Kidney tubule cell (primary cell): ENCODE measurements at regions not wholly inside any gene's neighbourhood (a gene's known extent, or its start where the extent isn't known, plus 50 kb on each side); places are given as distances from the start of the nearest gene placed in this dataset.
"Not testable (repeated sequence)": the region's sequence is repeated elsewhere in the genome, so short reads cannot be mapped to it uniquely, and the experiment has no call there.

Experiments used
- DNase-seq: peaks from one replicate; pipeline ENCODE4 v3.0.0-alpha.2; 2018; ENCODE audit warnings: low spot score

DNA sequence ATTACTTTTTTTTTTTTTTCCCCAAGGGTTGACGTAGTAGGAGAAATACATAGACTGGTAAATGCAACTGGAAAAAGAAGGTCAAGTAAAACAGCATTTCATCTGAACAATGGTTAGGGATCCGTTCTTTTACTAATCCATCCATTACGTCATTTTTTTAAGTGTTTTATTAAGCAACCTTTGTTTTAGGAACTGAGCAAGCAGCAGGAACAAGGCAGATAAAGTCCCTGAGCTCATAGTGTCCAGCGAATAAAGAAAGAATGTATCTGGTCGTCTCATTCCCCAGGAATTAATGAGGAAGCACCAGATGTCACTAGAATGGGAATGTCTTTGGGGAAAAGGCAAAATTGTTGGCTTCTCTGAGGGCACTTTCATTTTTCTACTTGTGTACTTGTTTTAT lies 842.4 kb downstream of the TDRD15 start:
- no peak for DNase-seq

DNA sequence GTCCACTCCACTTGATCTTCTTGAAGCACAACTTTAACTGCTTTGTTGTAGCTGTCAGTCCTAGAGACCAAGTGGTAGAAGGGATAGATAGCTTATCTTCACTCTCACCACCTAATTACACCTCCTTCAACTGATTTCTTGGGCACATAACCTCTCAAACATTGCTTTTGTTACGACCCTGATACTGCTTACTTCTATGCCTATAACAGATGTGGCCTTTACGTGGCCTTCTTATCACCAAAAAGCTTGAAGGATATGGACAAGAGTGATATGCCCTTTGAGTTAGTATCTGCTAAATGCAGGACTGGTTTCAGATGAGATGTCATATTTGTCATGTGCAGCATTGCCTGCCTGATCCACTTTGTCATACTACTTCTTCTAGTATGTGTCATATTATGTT lies 847.2 kb downstream of the TDRD15 start:
- no peak for DNase-seq

GRCh38 chr2:21972586-21972985 lies 848.8 kb downstream of the TDRD15 start:
- DNase-seq = no peak

DNA sequence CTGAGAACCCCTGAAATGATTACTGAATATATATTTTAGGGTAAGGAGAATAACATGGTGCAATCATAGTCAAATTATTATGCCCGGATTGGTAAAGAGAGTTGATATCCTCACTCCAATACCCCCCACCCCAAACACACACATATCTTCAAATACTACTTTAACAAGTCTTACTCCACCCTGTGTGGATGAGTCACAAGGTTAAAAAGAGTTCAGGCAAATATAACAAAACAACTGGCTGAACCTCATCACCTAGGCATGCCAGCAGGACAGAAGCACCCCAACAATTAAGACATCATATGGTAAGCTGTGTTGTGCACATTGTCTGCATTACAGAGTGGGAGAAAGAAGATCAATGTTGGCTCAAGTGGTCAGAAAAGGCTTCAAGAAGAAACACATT lies 857.4 kb downstream of the TDRD15 start:
- DNase-seq = no peak

GRCh38 chr2:21993002-21993401 lies 869.2 kb downstream of the TDRD15 start:
- DNase-seq = no peak

DNA sequence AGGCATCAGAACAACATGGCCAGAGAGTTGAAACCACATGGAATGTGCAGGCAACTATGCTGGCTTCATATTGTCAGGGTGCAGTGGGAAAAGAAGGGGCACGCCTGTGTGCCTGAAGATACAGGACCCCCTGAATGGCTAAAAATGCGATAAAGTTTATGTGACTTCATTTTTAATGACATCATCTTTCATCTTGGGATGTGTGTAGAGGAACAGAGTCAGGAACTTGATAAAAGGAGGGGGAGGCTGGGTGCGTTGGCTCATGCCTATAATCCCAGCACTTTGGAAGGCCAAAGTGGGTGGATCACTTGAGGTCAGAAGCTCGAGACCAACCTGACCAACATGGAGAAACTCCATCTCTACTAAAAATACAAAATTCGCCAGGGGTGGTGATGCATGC lies 872.6 kb downstream of the TDRD15 start:
- no peak for DNase-seq

DNA sequence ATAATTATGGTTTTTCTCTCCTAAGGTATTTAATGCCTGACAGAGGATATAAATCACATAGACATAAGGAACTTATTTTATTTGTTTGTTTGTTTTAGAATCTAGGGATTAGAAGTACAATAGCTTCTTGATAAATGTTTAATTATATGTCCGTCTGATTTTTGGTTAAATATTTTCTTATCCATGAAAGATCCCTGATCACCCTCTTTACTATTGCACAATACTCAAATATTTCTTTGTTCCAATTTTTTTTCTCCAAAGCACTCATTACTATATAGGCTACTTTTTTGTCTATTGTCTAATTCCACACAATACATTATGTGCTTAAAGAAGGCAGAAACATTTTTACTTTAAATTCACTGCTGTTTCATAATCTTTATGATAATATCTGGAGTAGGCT lies 875.8 kb downstream of the TDRD15 start:
- DNase-seq = no peak

- no peak for DNase-seq
Measured at GRCh38 chr2:22002066-22002465, 878.3 kb downstream of the TDRD15 start.

- DNase-seq = no peak
Measured at GRCh38 chr2:22003270-22003669, 879.5 kb downstream of the TDRD15 start.

- DNase-seq = no peak
Measured at GRCh38 chr2:22011048-22011447, 887.3 kb downstream of the TDRD15 start.

- peak; percentile 13 for DNase-seq
Measured at GRCh38 chr2:22020091-22020742, 896.4 kb downstream of the TDRD15 start.

DNA sequence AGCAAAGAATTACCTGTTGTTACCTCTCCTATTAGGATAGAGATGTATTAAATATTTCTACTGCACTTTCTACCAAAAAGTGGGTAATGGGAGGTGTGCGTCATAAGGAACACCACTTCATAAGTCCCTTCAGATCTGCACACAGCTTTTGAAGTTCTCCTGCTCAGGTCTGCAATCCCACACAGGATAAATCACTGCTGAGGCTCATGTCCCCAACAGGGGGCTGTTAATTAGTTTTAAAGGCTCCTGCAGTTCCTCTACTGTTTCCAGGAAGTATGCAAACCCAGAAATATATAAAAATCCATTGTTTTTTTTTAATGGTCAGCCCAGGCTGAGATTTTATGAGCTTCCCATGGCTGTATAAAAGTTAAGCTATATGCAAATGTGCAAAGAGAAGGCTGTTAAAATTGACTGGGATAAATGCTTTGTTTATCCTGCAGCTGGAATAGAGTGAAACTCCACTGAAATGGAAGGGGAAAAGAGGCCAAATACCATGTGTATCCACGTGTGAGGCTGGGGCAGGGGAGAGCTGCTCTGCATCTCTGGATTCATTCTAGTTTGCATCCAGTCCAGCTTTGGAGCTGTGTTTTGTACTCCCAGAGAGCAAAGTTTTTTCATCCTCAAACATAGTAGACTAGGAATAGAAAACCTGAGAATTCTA lies 903.7 kb downstream of the TDRD15 start:
- DNase-seq = no peak

GRCh38 chr2:22035361-22035830 lies 911.6 kb downstream of the TDRD15 start:
- no peak for DNase-seq

DNA sequence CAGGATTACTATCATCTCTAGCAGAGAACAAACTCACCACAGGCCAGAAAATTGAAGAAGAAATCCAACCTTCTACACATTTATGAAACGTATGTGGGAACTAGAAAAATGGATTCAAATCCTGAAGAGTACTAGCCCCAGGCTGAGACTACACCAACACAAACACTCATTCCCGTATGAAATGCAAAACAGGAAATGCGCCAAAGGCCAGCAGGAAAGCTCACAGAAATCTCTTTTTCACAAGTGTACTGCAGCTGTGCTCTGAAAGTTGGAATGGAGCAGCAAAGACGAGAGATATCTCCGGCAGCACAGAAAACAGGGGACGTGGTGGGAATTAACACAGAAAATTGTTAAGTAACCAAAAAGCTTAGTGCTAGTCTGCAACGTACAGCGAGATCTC lies 913.5 kb downstream of the TDRD15 start:
- DNase-seq = no peak

DNA sequence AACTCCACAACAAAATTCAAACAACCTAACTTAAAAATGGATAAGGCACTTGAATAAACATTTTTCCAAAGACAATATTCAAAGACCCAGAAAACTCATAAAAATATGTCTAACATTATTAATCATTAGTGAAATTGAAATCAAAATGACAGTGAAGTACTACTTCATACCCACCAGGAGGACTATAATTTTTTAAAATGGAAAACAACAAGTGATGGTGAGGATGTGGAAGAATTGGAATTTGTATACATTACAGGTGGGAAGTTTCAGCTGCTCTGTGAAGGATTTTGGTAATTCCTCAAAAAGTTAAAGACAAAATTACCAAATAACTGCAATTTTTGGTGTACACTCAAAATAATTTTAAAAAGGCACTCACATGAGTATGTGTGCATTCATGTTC lies 920.0 kb downstream of the TDRD15 start:
- no peak for DNase-seq

DNA sequence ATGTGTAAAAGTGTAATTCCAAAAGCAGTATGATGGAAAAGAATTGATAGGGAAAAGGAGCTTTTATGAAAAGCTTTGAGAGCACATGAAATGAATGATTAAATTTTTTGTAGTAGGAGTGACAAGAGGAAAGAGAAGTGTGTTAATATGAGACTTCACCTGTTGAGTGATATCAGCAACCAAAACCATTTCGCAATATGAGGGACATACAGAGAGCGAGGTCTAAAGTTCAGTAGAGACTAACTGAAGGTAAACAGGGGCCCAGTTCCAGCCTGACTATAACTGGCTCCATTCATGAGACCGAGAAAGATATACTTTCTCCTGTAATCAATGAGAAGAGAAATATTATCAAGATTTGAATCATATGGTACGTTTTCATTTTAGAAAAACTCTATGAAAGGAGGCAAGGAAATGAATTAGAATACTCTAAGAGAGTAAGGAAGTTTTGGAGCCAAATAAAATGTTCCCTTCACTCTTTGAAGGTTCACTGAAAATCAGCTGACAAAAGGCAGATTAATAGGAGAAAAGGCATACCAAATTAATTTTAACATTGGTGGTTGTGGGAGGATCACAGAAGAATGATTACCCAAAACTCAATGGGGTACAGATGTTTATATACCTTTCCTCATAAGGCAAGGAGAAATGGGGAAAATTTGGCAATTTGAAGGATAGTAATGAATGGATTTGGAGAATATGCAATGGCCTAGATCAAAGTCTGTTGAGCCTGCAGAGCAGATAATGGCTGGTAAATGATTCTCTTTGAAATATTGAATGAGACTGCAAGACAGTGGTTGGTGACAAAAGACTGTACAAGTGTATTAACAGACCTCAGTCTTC lies 932.2 kb downstream of the TDRD15 start:
- DNase-seq = no peak

DNA sequence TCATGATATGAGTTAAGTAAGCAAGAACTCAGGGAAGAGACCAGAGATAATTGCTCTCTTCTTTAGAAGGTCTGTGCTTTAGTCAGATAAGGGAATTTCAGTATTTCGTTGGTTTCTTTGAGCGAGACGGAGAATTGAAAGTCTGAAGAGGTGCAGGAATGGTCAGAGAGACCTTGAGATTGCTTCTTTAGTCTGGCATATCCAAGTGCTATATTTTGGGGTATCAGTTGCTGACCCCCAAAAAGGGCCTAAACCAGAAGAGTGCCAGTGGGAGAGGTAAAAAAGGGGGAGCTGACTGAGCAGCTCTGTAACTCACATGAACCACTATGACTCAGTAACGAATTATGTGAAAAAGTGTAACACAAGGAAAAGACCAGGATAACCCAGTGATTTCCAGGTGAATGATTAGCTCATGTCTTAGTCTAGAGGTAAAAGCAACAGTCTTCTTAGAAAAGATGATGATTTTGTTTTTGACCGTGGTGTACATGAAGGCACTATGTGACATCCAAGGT lies 932.9 kb downstream of the TDRD15 start:
- DNase-seq = peak; percentile 72

DNA sequence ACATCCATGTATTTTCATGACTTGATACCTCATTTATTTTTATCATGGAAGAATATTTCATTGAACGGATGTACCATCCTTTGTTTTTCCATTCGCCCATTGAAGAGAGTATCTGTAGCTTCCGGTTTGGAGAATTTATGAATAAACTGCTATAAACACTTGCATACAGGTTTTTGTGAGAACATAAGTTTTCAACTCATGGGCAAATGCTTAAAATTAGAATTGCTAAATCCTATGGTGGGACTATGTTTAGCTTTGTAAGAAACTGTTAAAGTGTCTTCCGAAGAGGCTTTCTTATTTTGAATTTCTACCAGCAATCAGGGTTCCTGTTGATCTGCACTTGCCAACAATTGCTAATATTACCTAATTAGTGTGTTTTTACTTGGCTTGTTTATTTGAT lies 938.9 kb downstream of the TDRD15 start:
- DNase-seq = no peak

GRCh38 chr2:22076454-22076853 lies 952.7 kb downstream of the TDRD15 start:
- DNase-seq = no peak

DNA sequence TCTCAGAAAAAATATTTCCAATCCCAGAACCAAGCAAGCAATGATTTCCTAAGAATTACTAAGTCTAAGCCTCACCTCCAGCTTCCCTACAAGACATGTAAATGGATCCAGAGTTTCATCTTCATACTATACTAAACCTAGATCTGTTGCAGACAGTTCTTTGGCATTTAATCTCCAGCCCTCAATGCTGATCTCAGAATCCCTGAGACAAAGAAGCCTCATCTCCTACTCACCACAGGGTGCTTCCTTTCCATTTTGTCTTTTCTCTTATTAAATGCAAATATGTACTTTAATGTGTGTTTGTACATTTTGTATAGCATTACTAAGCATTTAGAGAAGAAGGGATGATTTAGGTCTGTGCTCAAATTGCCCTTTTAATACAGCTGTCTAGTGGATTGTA lies 954.9 kb downstream of the TDRD15 start:
- DNase-seq = no peak

GRCh38 chr2:22079583-22079982 lies 955.8 kb downstream of the TDRD15 start:
- DNase-seq = no peak

DNA sequence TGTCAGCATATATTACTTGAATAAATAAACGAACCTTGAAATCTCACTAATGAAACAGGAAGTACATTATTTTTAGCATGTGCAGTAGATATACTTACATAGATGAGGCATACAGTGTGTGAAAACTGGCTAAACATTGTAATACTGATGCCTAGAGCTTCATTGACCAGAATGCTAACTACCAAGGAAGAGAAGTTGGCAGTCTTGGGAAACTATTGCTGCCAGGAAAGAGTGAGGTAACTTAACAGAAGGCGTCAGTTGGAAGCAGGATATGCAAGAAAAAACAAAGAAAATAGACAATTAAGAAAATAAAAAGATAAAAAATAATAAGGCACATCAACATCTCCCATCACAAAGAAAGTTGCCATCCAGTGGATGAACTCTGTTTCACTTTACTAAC lies 963.0 kb downstream of the TDRD15 start:
- DNase-seq = no peak

DNA sequence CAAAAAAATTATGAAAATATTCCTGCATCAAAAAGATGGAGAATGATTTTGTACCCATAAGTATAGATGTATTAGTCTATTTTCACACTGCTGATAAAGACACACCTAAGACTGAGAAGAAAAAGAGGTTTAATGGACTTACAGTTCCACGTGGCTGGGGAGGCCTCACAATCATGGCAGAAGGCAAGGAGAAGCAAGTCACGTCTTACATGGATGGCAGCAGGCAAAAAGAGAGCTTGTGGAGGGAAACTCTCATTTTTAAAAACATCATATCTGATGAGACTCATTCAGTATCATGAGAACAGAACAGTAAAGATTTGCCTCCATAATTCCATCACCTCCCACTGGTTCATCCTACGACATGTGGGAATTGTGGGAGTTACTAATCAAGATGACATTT lies 979.8 kb downstream of the TDRD15 start:
- DNase-seq = not testable (repeated sequence)
